Brain pericyte (primary cell): ENCODE measurements at regions not wholly inside any gene's neighbourhood (a gene's known extent, or its start where the extent isn't known, plus 50 kb on each side); places are given as distances from the start of the nearest gene placed in this dataset.
"Not testable (repeated sequence)": the region's sequence is repeated elsewhere in the genome, so short reads cannot be mapped to it uniquely, and the experiment has no call there.

Source experiments
- DNase-seq: peaks from one replicate; pipeline ENCODE4 v3.0.0-alpha.2; 2012; ENCODE audit warnings: low read depth, low spot score

DNA sequence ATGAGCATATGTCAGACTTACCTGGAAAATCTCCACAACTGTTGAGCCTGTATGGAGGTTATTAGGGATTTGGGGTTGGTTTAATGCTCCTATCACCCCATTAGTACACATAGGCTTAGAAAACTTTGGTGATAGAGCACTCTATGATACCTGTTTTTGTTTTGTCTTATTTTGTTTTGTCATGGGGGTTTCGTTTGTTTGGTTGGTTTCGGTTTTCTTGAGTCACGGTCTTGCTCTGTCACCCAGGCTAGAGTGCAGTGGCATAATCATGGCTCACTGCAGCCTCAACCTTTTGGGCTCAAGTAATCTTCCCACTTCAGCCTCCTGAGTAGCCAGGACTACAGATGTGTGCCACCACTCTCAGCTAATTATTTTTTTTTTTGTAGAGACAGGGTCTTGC is 70.0 kb downstream of the MZT1 start:
- no peak for DNase-seq

DNA sequence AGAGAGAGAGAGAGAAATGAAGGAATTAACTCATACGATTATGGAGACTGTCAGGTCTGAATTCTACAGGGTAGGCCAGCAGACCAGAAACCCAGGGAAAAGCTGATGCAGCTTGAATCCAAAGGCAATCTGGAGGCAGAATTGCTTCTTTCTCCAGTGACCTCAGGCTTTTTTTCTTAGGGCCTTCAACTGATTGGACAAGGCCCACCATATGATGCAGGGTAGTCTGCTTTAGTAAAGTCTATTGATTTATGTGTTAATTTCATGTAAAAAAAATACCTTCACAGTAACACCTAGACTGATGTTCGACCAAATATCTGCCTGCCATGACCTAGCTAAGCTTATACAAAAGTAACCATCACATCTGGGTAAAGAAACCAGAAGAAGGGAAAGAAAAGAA is 71.1 kb downstream of the MZT1 start:
- DNase-seq: no peak

DNA sequence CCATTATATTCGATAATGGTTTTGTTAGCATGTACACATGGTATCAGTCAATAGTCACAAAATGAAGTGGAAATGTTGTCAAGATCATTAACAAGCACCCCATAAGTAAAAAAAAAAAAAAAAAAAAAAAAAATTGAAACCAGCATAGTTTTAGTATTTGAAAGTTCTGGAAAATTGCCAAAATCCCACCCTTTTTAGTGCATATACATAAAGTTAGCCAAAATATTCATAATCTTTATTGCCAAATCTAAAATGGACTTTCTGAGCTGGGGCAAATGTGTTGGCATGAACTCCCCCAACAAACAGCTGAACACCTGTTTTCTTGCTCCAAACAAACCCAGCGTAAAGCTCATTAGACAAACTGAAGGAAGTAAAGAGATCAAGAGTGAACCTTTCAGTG is 73.9 kb downstream of the MZT1 start:
- DNase-seq: no peak

DNA sequence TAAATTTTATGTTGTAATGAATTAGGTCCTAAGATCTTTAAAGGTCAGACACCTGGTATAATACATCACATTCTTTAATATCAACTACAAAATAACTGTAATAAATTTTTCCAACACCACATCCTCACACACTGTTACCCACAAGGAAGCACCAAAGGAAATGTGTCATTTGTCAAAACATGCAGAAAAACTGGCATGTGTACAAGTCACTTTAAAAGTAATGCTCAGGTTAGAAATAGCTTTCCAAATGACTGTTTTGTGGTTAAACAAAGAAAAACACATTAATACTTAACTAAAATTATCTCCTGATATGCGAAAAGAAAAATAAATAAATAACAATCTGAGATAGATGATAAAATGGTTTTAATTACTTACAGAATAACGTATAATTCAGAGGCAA is 74.7 kb downstream of the MZT1 start:
- no peak for DNase-seq

DNA sequence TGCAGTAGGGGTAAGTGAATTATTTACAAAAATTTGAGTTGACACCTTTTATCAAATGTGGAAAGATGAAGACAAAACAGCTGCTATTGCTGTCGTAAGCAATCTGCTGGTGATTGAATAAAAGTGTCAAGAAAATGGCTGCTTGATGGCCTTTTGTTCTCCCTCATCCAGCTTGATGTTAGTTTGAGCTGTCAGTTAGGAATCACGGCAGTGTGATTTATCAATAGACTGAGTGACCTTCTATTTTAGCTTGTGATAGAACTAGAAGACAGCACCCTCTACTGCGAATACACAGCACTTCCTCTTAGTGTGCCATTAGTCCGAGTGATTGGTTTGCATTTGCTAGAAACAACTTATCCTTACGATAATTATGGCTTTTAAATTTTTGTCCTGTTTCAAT is 76.3 kb downstream of the MZT1 start:
- no peak for DNase-seq

DNA sequence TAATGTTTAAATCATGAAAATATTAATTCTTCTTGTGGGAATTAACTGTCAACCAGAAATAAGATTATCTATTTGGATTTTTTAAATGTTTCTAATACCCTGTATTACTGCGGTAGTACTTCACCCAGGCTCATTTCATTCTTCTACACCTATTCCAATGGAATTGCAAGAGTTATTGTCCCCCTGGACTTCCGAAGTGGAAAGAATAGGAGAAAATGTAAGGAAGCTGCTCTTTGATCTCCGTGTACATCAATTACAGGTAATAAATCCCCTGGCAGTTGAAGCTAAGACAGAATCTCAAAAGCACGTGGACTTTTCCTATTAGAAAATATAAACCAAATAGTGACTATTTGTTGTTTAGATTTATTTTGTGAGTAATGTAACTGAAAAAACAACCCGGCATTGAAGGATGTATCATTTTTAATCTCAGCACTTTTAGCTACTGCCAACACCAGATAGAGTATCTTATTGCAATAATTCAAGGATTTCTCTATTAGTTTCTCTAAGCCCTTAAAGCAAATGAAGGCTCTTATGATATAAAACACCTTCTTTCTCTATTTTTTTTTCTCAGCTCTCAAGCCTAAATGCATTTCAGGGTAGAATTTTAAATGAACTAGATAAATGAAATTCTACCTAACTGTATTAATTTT is 77.3 kb downstream of the MZT1 start:
- DNase-seq: no peak

DNA sequence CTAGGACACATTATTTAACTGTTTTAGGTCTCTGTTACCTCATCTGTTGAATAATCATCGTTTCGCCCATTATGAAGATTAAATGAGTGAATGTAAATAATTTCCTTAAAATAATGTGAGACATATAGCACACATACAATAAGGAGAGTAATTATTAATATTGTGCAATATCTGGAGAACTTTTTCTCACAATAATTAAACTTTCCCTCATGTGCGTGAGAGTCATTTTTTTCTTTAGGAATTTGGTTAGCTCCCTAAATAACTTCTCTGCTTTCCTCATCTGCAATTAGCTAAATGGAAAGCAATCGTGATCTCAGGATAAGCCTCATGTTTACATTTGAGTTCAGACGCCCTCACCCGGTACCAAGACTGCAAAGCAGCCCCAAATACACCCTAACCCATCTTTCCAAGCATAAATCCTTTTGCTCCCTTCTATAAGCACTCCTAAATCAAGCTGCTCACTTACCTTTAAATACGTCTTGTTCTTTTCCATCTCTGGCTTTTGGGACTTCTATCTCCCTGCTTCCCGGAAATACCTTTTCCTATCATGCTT is 78.8 kb downstream of the MZT1 start:
- no peak for DNase-seq

DNA sequence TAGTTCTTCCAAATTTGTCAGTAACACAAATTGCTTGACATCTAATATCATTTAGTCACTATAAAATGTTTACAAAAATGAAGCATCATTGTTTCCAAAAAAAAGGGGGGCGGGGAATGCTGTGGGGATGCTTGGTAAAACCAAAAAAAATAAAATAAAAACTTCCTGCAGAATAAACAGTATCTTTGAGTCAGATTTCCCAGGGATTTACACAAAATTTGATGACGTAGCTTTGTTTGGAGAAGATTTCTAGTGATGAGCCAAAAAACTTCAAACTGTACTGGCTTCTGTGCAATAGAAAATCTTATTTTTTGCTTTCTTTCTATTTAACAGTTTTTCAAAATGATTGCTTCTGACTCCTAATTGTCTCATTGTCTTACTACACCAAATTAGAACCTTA is 80.0 kb downstream of the MZT1 start:
- no peak for DNase-seq

DNA sequence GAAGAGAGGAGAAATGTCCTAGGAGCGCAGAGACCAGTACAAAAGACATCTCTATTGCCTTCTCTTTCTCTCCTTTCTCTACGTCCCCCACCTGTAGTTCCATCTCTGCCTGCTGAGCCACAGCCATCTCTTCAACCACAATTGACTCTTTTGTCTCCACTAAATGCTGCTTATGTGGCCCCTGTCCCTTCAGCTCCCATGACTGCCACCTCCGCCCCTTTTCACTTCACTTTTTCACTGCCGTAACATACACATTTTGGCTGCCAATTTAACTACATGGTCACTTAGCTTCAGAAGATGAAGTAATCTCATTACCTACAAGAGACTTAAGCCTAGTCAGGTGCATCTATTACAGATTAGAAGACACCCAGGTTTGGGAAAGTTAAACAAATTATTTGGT is 81.9 kb downstream of the MZT1 start:
- no peak for DNase-seq

DNA sequence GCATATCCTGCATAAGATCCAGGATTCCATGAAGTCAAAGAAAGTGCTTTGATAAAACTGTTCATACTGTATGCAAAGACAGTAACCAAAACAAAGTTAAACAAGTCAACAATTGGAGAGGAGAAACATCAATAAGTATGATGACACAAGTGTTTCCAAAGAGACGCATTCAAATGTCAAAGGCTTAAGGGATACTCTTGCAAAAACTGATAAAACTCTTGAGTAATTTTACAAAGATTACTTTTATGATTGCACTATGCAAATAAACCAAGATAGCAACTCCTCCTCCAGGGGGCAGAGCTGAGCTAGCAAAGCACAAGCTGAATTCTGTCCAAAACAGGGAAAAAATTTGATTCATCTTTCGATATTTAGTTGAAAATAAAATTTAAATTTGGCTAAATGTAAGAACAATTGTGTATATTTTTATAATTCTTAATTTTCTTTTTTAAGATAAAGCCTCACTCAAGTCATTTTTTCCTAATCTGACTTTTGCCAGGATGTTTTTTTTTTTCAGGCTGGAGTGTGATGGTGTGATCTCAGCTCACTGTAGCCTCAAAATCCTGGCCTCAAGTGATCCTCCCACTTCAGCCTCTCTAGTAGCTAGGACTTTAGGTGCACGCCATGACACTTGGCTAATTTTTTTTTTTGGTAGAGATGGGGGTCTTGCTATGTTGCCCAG is 84.0 kb downstream of the MZT1 start:
- DNase-seq: no peak

DNA sequence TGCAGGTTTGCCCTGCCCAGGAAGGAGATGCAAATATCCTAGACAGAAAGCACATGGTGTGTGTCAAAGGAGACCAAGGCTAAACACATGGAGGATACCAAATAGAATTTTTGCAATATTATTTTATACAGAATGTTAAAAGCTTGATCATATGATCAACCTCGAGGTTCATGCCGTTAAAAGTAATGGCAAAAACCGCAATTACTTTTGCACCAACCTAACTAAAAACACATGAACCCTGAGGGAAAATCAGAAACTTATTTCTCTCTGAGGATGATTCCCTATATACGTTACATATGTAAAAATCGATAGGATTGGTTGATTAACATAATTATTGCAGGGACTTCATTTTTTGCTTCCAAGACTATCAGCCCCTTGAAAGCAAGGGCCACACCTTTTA is 88.1 kb downstream of the MZT1 start:
- no peak for DNase-seq

DNA sequence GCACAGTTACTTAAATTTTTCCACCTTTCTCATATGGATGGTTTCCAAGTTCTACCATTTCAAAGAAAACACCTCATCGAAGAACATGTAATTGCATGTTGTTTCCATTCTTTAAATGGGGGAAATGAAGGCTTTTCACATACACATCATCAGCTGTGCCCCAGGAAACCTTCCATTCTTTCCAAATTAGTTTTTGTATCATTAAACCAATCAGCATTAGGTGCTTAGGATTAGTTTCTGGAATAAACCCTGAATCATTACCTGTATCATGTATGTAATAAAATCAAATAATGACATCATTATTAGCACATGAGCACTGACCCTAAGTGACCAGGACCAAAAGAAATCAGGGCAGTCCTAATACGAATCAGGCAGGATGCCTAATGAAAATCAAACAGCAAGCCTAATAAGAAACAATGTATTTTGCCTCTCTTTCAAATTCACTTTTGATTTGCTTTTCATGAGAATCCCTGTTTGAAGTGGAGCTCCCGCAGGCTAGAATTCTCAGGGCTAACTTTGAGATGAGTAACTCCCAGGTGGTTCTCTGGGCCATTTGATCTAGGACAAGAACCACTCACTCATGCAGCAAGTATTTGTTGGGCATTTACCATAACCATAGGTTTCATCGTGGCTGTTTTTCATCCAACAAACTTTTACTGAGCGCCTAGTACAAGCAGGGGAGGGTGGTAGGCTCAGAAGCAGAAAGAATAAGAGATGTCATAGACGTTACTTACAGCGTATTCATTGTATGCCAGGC is 89.2 kb downstream of the MZT1 start:
- no peak for DNase-seq

DNA sequence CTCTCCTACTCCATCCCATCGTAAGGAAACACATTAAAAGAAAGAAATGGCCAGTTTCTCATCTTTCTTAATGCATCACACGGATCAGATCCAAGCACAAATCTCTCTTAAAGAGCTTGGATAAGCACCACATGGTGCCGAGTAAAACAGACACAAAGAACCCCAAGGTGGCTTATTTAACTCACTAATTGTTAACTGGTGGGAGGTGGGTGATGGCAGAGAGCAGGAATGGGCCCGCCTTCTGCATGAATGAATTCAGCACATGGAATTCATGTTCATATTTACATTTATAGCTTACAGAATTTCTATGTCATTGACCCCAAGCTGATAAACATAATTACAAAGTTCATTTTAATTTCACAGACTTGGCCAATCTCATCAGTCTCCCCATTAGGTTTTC is 89.9 kb downstream of the MZT1 start:
- DNase-seq: no peak

DNA sequence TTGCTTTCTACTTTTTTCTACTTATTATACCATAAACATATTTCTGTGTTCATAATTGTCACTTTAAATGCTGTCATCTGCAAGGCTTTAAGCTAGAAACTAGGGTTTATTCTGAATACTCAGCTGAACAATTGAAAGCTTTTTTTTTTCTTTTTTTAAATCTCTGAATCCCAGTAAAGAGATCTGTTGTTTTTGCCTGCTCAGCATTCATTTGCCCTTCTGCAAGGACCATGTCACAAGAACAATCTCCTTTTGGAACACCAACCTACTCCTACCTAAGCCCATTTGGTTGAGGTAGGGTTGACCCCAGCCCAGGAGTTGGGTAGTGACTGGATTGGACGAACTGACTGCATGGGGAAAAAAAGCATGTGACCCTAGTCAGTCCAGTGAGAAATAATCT is 92.6 kb downstream of the MZT1 start:
- DNase-seq: no peak

DNA sequence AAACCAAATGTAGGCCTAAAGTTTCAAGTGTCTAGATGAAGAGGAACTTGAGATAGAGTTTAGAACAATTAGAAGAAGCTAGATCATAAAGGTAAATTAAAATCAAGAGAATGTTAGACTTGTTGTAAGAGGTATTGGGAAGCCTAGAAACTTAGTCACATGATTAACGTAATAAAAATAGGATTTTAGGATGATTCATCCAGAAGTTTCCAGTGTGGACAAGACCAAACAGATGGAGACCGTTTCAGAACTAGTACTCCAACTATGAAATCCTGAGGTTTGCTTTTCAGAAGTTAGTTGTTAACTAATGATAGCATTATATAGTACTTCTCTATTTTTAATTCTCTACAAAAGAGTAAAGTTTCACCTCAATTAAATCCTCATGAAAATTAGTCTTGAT is 104.9 kb downstream of the MZT1 start:
- no peak for DNase-seq

DNA sequence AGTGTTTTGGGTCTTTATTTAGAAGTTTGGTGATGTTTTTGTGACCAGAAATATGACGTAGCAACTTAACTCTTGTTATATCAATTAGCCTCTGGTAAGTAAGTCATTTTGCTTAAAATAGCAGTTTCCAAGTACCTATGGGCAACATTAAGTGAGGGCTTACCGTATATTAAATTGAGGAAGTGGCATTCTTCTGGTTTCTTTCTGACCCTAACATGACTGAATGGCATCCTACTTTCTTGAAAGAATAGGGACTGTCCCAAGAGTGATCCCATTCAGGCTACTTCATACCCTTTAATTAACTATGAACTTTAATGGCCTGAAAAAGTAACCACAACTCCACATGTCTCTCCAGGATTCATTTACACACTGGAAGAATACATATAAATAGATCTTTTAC is 106.6 kb downstream of the MZT1 start:
- no peak for DNase-seq

DNA sequence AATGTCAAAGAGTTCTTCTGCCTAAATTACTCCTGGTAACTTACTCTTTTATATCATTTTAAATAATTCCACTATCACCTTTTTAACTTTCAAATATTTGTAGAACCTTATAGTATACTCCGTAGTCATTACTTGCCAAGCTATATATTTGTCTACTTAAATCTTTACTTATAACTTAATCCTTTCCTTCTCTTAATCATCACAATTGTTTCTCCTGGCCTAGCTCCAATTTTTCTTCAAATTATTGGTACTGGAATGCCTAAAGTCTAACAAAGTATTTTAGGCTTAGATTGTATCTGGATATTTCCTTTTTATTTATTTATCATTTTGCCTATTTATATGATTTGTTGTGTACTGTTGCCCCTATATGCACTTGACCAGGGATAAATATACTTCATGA is 109.5 kb downstream of the MZT1 start:
- no peak for DNase-seq

DNA sequence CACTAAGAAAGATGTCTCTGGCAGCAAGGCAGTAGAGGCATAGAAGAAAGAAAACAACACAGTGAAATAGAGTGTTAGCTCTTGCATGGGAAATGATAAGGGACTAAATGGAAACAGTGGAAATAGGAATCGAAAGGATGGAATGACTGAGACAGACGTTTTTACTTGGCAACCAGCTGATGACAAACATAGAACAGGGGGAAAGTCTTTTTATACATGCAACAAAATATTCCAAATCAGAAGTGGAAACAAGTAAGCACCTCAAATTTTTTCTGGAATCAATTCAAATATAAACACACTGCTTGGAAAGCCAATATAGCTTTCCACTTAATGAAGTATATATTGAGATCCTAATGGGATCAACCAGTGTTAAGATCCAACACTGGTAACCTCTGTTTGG is 110.2 kb downstream of the MZT1 start:
- DNase-seq: no peak

DNA sequence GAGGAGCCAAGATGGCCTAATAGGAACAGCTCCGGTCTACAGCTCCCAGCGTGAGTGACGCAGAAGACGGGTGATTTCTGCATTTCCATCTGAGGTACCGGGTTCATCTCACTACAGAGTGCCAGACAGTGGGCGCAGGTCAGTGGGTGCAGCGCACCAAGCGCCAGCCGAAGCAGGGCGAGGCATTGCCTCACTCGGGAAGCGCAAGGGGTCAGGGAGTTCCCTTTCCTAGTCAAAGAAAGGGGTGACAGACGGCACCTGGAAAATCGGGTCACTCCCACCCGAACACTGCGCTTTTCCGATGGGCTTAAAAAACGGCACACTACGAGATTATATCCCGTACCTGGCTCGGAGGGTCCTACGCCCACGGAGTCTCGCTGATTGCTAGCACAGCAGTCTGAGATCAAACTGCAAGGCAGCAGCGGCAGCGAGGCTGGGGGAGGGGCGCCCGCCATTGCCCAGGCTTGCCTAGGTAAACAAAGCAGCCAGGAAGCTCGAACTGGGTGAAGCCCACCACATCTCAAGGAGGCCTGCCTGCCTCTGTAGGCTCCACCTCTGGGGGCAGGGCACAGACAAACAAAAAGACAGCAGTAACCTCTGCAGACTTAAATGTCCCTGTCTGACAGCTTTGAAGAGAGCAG is 117.1 kb downstream of the MZT1 start:
- not testable (repeated sequence) for DNase-seq

DNA sequence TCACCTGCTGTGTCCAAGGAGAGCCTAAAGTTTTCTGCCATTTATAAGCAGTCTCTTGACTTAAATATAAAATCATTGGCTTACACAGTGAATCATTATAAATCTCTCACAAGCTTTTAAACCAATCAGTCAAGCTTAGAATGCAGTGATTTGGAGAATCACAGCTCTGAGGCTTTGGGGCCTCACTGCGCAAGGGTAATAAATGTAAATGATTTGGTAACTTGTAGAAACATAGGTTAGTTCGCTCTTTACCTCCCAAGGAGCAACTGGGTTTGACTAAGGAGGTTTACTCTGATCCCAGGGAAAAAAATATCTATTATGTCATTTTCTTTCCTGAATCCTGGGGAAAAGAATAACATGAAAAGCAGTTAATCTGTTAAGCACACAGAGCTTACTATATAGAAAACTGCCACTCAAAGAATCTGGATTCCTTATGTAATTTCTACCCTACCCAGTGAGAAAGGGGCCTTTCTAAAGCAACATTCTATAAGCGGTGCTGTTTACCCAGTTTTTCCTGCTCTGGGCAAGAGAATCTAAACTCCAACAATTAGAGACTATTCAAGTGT is 128.2 kb downstream of the MZT1 start:
- DNase-seq: no peak

DNA sequence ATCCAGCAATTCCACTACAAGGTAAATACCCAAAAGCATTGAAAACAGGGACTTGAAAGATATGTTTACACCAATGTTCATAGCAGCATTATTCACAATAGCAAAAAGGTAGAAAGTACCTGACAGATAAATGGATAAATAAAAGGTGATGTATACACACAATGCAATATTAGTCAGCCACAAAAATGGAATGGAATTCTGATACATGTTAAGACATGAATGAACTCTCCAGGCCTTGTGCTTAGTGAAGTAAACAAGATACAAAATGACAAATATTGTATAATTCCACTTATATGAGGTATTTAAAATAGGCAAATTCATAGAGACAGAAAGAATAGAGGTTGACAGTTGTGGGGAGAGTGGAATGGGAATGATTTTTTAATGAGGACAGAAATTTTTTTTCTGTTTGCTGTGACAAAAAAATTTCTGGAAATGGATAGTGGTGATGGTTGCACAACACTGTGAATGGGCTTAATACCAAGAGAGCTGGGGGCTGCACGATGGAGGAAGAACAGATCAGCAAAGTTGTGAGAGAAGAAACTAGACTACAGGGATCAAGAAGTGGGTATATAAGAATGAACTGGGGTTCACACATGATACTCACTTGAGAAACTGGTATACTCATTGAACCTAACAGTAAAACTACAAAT is 137.2 kb downstream of the MZT1 start:
- no peak for DNase-seq
